SIG-M5 treated with dmso at 0.1 percent for 504 hours (cell line): ENCODE measurements at regions not wholly inside any gene's neighbourhood (a gene's known extent, or its start where the extent isn't known, plus 50 kb on each side); places are given as distances from the start of the nearest gene placed in this dataset.
"Not testable (repeated sequence)": the region's sequence is repeated elsewhere in the genome, so short reads cannot be mapped to it uniquely, and the experiment has no call there.

Source experiments
- DNase-seq: peaks from one replicate; lab custom pipeline; 2025; ENCODE audit not compliant: unreplicated experiment; lab: John Stamatoyannopoulos, UW

DNA sequence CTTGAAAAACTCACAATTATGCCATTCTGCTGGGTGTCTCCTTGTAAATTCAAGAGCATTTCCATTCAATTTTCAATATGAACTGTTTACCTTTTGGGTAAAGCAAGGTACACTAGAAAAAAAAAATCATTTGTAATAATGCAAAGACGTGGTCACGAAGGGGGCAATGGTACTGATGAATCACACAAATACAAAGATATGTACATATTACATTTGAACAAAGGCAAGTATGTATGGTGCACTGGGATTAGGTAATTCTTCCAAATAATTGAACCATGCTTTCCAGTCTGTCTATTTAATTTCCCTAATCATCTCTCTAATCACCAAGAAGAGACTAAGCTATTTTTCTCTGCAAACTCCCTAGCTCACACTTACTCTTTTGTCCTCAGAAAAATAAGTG, 63.4 kb upstream of the RNF38 start:
- DNase-seq = no peak

DNA sequence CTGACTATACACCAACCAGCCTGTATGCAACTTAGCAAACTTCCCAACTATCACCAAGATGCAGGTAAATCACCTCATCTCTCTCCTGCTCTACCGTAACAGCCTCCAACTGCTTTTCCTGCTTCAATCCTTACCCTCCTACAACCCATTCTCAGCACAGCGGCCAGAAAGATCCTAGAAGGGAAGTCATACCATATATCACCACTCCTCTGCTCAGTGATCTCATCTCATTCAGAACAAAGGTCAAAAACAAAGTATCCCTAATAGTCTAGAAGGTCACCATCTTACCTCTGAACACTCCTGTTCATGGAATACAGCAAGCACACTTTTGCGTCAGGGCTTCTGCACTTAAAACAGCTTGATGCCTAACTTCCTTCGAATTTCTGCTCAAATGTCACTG, 62.2 kb upstream of the RNF38 start:
- DNase-seq = no peak

DNA sequence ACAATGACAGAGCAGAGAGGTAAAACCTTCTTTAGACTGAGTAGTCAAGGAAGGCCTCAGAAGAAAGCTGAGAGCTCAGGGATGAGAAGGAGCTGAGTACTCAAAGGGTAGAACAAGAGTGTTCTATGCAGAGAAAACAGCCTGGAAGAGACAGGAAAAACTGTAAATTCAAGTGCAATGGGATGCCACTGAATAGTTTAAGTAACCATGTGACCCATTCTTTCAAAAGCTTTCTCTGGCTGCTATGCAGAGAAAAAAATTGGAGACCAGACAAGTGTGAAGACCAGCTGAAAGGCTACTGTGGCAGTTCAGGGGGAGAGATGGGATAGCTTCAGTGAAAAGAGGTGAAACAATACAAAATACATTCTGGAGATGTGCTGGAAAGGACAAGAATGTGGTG, 61.3 kb upstream of the RNF38 start:
- no peak for DNase-seq

DNA sequence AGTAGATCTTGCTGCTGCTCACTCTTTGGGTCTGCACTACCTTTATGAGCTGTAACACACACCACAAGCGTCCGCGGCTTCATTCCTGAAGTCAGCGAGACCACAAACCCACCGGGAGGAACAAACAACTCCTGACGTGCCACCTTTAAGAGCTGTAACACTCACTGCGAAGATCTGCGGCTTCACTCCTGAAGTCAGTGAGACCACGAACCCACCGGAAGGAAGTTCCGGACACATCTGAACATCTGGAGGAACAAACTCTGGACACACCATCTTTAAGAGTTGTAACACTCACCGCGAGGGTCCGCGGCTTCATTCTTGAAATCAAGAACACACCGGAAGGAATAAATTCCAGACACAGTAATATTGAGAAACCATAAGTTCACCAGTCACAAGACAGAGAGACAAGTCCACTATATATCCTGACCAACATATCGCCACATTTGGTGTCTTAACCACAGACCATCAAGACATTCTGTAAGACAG, 58.4 kb upstream of the RNF38 start:
- not testable (repeated sequence) for DNase-seq

DNA sequence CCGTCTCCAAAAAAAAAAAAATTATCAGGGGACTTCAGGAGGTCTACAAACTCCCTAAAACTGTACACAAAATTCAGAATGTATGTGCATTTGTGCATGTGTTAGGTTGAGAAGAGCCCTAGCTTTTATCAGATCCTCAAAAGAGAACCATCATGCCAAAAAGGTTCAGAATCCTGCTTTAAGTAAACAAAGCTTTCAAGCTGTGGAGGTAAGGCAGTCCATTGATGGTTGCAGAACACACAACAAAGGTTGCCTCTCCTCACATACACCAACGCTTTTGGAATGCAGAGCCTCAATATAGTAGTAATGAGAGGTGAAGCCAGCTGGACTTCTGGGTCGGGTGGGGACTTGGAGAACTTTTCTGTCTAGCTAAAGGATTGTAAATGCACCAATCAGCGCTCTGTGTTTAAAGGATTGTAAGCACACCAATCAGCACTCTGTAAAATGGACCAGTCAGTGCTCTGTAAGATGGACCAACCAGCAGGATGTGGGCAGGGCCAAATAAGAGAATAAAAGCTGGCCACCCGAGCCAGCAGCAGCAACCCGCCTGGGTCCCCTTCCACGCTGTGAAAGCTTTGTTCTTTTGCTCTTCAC, 57.9 kb upstream of the RNF38 start:
- no peak for DNase-seq

DNA sequence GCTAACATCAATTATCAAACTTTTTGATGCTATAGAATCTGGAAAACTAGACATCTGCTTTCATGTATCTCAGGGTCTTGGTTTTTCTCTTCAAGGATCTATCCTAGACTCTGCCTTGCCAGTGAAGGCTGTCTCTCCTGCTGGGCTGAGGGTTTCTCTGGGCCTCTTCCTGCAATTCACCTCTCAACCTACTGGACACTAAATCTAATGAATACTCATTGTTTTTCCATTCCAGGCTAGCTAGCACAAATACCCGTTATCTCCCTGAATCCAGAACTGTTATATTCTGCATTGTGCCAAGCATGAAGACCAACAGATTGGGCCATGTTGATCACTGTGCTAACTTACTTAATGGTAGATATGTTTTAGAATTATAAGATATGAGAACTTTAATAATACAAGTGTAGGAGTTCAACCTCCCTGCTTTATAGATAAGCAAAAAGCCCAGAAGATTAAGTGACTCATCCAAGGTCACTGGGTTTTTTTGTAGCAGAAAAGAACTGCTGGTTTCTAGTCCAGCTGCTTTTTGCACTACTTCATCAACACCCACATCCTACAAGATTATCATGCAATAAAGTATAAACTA, 56.5 kb upstream of the RNF38 start:
- no peak for DNase-seq

DNA sequence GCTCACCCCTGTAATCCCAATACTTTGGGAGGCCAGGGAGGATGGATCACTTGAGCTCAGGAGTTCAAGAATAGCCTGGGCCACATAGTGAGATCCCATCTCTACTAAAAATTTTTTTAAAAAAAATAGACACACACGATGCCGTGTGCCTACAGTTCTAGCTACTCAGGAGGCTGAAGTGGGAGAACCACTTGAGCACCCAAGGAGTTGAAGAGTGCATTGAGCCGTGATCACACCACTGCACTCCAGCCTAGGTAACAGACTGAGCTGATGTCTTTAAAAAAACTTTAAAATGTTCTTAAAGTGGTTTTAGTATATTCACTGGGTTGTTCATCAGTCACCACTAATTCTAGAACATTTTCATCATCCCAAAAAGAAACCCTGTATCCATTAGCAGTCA, 51.9 kb upstream of the RNF38 start:
- DNase-seq = no peak

DNA sequence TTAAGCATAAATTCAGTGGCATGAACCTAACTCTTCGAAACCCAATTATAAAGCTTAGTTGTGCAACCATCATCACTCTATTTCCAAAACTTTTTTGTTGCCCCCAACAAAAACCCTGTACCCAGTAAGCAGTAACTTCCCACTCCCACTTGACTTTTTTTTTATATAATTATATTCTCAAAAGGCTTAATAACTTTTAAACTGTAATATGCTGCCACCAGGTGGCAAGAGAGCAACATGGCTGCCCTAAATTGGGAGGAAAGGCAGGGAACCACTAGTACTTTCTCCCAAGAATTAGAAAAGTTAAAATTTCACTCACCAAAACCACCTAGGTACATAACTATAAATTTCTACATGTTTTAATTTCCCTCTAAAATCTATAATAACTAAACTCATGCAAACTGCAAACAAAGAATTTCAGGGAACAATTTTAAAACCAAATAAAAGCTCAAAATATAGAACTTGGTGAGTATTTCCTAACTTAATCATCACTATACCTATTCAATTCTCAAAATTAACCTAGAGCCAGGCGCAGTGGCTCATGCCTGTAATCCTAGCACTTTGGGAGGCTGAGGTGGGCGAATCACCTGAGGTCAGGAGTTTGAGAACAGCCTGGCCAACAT, 50.2 kb upstream of the RNF38 start:
- peak; percentile 25 for DNase-seq
